Brain microvascular endothelial cell (primary cell): ENCODE measurements at regions not wholly inside any gene's neighbourhood (a gene's known extent, or its start where the extent isn't known, plus 50 kb on each side); places are given as distances from the start of the nearest gene placed in this dataset.
"Not testable (repeated sequence)": the region's sequence is repeated elsewhere in the genome, so short reads cannot be mapped to it uniquely, and the experiment has no call there.

ENCODE experiments used
- DNase-seq: peaks from one replicate; pipeline ENCODE4 v3.0.0-alpha.2; 2020
- H3K27ac ChIP-seq: fragments of 250-450 bp; sonication (Bioruptor Pico); 2 replicates; pipeline ENCODE4 v1.5.1; 2020; ENCODE audit warnings: mild to moderate bottlenecking, moderate library complexity
- H3K27me3 ChIP-seq: fragments of 250-450 bp; sonication (Bioruptor Pico); replicated peaks from 2 replicates; pipeline ENCODE4 v1.5.1; 2020; ENCODE audit warnings: mild to moderate bottlenecking
- H3K36me3 ChIP-seq: fragments of 250-450 bp; sonication (Bioruptor Pico); replicated peaks from 2 replicates; pipeline ENCODE4 v1.5.1; 2020; ENCODE audit warnings: mild to moderate bottlenecking
- H3K4me3 ChIP-seq: 2 replicates; pipeline ENCODE4 v1.5.1; 2011; ENCODE audit warnings: low read depth, mild to moderate bottlenecking, control low read depth, low read length, moderate library complexity
- CTCF ChIP-seq: IDR thresholded peaks from 2 replicates; pipeline ENCODE4 v1.5.1; 2011; ENCODE audit warnings: low read depth, mild to moderate bottlenecking, moderate library complexity, low read length, control low read depth, inconsistent platforms; ENCODE audit errors: missing control alignments
- in situ Hi-C: cut with HindIII; loops from 2 replicates; pipeline ENCODE4 v1.10.0; 2017; ENCODE audit warnings: low sequenced_read_pairs, low pct_ligation_motif_present

GRCh38 chr4:101699441-101700124 lies 90.9 kb upstream of the BANK1 start:
- in situ Hi-C loops, result no loop called here
- H3K36me3 ChIP-seq, result no peaks in the 10 kb centered on the region
- DNase-seq, result no peak
- no peak overlapping the region for H3K27ac ChIP-seq
- H3K4me3 ChIP-seq, result no peak overlapping the region
- no peak for TF ChIP-seq CTCF
- H3K27me3 ChIP-seq, result no peaks in the 10 kb centered on the region

GRCh38 chr4:101697266-101697665 lies 93.3 kb upstream of the BANK1 start:
- no peaks in the 10 kb centered on the region for H3K27me3 ChIP-seq
- in situ Hi-C loops, result no loop called here
- H3K36me3 ChIP-seq, result no peaks in the 10 kb centered on the region
- no peak for TF ChIP-seq CTCF
- DNase-seq, result no peak
- no peak overlapping the region for H3K4me3 ChIP-seq
- H3K27ac ChIP-seq, result no peak overlapping the region

GRCh38 chr4:101696276-101697010 lies 94.1 kb upstream of the BANK1 start:
- no peak for DNase-seq
- Histone ChIP-seq H3K36me3 (no peaks in the 10 kb centered on the region), H3K4me3 (no peak overlapping the region), H3K27me3 (no peaks in the 10 kb centered on the region), H3K27ac (no peak overlapping the region)
- in situ Hi-C loops, result no loop called here
- no peak for TF ChIP-seq CTCF

- Histone ChIP-seq H3K27ac (no peak overlapping the region), H3K4me3 (no peak overlapping the region), H3K36me3 (no peaks in the 10 kb centered on the region), H3K27me3 (no peaks in the 10 kb centered on the region)
- TF ChIP-seq CTCF, result no peak
- in situ Hi-C loops, result no loop called here
- DNase-seq, result no peak
Measured at GRCh38 chr4:101695176-101695575, 95.4 kb upstream of the BANK1 start.

GRCh38 chr4:101694403-101694802 lies 96.1 kb upstream of the BANK1 start:
- DNase-seq, H3K27ac ChIP-seq, H3K27me3 ChIP-seq, H3K4me3 ChIP-seq, H3K36me3 ChIP-seq, in situ Hi-C loops: not testable (repeated sequence)

DNA sequence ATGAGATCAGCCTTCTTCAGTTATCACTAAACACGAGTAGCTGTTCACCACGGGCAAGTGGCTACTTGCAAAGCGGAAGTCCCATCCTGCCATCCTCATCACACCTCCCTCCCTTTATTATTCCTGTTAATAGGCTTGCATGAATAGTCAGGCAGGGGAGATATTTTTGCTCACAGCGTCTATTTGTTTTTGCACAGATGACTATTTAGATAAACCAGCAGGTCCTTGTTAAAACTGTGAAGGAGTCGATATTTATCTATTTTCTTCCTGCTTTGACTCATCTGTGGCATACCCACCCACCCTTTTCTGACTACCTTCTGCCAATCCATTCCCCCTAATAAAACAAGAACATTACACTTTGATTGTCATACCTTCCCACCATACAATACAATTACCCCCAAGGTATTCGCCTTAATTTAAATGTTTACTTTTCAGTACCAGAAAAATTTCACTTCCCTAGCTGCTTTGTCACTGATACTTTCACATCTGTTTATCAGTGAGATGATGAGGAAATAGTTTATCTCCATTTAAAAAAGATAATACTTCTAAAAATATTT lies 96.6 kb upstream of the BANK1 start:
- in situ Hi-C loops, result no loop called here
- Histone ChIP-seq H3K4me3 (no peak overlapping the region), H3K27ac (no peak overlapping the region), H3K36me3 (no peaks in the 10 kb centered on the region), H3K27me3 (no peaks in the 10 kb centered on the region)
- DNase-seq, result no peak
- no peak for TF ChIP-seq CTCF
